DOHH2 (cell line): ENCODE measurements at regions not wholly inside any gene's neighbourhood (a gene's known extent, or its start where the extent isn't known, plus 50 kb on each side); places are given as distances from the start of the nearest gene placed in this dataset.

ENCODE experiments used
- EZH2phosphoT487 ChIP-seq: fragments of 200-600 bp; sonication (generic); IDR thresholded peaks from 2 replicates; pipeline ENCODE4 v1.6.1; 2017; ENCODE audit warnings: borderline replicate concordance, mild to moderate bottlenecking, antibody characterized with exemption, low read length, moderate library complexity, mixed read lengths
- TF ChIP-seq, protein P1 (sequence below): fragments of 200-600 bp; sonication (generic); IDR thresholded peaks from one replicate; pipeline ENCODE4 v1.5.1; 2014; ENCODE audit warnings: antibody characterized with exemption, mild to moderate bottlenecking, low read depth, low read length; ENCODE audit not compliant: poor library complexity, severe bottlenecking

DNA sequence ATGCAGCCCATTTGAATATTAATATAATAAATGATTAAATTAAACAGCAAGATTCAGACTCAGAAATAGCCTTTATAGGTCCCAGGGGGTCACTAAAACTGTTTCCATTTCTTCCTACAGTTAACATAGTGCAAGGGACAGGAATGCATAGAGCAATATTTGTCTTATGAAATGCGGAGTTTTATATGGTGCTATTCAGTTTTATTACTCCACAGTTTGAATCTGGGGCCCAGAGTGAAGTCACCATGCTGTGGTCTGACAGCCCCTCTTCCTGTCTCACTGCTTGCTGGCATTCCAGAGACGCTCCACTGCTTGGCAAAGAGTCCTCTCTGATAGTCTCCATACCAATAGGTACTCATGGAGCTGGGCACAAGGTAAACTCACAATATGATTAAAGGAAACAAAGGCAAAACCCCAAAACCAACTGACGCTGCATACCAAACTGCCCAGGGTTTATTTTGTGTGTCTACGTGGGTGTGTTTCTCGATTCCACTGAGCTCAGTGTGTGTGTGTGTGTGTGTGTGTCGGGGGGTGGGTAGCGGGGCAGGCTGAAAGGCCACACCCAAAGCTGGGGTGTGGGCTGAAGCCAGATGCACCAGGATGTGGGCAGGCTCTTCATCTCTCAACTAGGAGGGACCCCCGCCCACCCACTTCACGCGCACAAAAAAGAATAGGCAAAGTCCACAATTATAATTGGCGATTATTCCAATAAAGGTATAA, 277.9 kb downstream of the TSHZ3 start:
- TF ChIP-seq, protein P1, sequence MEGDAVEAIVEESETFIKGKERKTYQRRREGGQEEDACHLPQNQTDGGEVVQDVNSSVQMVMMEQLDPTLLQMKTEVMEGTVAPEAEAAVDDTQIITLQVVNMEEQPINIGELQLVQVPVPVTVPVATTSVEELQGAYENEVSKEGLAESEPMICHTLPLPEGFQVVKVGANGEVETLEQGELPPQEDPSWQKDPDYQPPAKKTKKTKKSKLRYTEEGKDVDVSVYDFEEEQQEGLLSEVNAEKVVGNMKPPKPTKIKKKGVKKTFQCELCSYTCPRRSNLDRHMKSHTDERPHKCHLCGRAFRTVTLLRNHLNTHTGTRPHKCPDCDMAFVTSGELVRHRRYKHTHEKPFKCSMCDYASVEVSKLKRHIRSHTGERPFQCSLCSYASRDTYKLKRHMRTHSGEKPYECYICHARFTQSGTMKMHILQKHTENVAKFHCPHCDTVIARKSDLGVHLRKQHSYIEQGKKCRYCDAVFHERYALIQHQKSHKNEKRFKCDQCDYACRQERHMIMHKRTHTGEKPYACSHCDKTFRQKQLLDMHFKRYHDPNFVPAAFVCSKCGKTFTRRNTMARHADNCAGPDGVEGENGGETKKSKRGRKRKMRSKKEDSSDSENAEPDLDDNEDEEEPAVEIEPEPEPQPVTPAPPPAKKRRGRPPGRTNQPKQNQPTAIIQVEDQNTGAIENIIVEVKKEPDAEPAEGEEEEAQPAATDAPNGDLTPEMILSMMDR, result no peak
- TF ChIP-seq EZH2phosphoT487, result no peak
